ENCODE measurements at regions not wholly inside any gene's neighbourhood (a gene's known extent, or its start where the extent isn't known, plus 50 kb on each side); places are given as distances from the start of the nearest gene placed in this dataset.

DNA sequence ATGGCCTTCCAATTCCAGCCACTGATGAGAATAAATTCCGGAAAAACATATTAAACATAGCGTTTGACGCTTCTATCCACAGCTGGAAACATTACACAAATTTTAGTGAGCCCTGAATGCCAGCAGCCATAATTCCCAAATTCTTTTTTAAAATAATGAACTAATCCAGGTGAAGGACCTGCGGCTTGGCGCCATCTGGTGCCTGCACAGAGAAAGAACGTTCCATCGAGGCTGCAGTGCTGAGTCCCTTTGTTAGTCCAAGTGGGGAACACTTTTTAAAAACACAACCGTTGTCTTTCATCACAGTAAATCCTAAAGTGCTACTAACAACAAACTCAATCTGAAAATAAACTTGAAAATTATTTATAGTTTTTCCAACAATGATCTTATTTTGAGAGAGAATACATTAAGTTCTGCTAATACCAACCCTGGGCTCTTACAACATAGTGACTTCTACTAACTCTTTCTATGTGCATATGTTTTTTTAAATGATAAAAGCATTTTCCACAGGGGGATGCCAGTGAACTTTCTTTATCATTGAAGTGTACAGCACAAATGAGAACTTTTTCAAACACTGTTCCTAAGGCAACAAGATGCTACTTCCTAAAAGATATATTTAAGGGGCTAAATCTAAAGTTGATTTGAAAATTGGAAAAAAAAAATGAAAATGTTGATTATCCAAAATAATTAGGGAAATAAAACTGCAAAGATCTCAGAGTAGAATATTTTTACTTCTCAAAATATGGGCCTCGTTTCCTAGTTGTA lies 166.9 kb upstream of the RNF32 start:
- TF ChIP-seq EZH2 (IDR thresholded peaks at IDR 0.05; ENCODE audit: insufficient read depth, low read length): no peak
- TF ChIP-seq, protein P1, sequence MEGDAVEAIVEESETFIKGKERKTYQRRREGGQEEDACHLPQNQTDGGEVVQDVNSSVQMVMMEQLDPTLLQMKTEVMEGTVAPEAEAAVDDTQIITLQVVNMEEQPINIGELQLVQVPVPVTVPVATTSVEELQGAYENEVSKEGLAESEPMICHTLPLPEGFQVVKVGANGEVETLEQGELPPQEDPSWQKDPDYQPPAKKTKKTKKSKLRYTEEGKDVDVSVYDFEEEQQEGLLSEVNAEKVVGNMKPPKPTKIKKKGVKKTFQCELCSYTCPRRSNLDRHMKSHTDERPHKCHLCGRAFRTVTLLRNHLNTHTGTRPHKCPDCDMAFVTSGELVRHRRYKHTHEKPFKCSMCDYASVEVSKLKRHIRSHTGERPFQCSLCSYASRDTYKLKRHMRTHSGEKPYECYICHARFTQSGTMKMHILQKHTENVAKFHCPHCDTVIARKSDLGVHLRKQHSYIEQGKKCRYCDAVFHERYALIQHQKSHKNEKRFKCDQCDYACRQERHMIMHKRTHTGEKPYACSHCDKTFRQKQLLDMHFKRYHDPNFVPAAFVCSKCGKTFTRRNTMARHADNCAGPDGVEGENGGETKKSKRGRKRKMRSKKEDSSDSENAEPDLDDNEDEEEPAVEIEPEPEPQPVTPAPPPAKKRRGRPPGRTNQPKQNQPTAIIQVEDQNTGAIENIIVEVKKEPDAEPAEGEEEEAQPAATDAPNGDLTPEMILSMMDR (IDR thresholded peaks at IDR 0.05; ENCODE audit: insufficient read depth, low read depth, low read length): peak; percentile 72
